CD14-positive monocyte (primary cell): ENCODE measurements at regions not wholly inside any gene's neighbourhood (a gene's known extent, or its start where the extent isn't known, plus 50 kb on each side); places are given as distances from the start of the nearest gene placed in this dataset.

ENCODE experiments used
- DNase-seq, 3 donors: peaks; one replicate each; pipeline ENCODE4 v3.0.0-alpha.2; 2011 to 2022
- H2AFZ ChIP-seq: 2 replicates; pipeline ENCODE4 v1.6.0; 2012; ENCODE audit warnings: mild to moderate bottlenecking, low read depth, low read length, inconsistent platforms; ENCODE audit not compliant: insufficient read depth, poor library complexity, severe bottlenecking
- H3K27ac ChIP-seq, 2 donors: 1 replicate in 1 of 2; 2 replicates in 1 of 2; pipeline ENCODE4 v1.5.1; 2012 to 2013; ENCODE audit warnings: low read length in 2 of 2, control low read depth in 1 of 2, inconsistent platforms in 1 of 2, low read depth in 1 of 2, mild to moderate bottlenecking in 1 of 2
- H3K27me3 ChIP-seq, 2 donors: one replicate each; pipeline versions ENCODE4 v1.6.0 to v1.6.1; 2011 to 2013; ENCODE audit warnings: low read length in 2 of 2; ENCODE audit not compliant: control insufficient read depth in 2 of 2, insufficient read depth in 2 of 2
- H3K36me3 ChIP-seq, 2 donors: replicated peaks in 1 of 2; 1 replicate in 1 of 2; 2 replicates in 1 of 2; pipeline versions ENCODE4 v1.5.1 to v1.6.1; 2012 to 2013; ENCODE audit warnings: low read length in 2 of 2, control low read depth in 1 of 2, inconsistent platforms in 1 of 2, mild to moderate bottlenecking in 1 of 2; ENCODE audit not compliant: insufficient read depth in 2 of 2, control insufficient read depth in 1 of 2
- H3K4me1 ChIP-seq, 2 donors: 1 replicate in 1 of 2; 2 replicates in 1 of 2; pipeline versions ENCODE4 v1.5.1 to v1.6.1; 2012 to 2013; ENCODE audit warnings: low read length in 2 of 2, control low read depth in 1 of 2, inconsistent platforms in 1 of 2, mild to moderate bottlenecking in 1 of 2, moderate library complexity in 1 of 2; ENCODE audit not compliant: insufficient read depth in 2 of 2, control insufficient read depth in 1 of 2
- H3K4me2 ChIP-seq: replicated peaks from 2 replicates; pipeline ENCODE3; 2012; ENCODE audit warnings: low read length, moderate library complexity, mild to moderate bottlenecking; ENCODE audit not compliant: poor library complexity, severe bottlenecking; ENCODE audit errors: extremely low read depth
- H3K4me3 ChIP-seq, 3 experiments: fragments of 200-600 bp in 1 of 3; sonication (generic) in 1 of 3; replicated peaks in 1 of 3; 1 replicate in 2 of 3; 2 replicates in 1 of 3; pipeline ENCODE4 v1.5.1; 2011 to 2013; ENCODE audit warnings: low read length in 3 of 3, mild to moderate bottlenecking in 3 of 3, control low read depth in 2 of 3, low read depth in 2 of 3, inconsistent platforms in 1 of 3, moderate library complexity in 1 of 3
- H3K79me2 ChIP-seq: 2 replicates; pipeline ENCODE4 v1.6.0; 2012; ENCODE audit warnings: mild to moderate bottlenecking, control low read depth, inconsistent platforms, low read length, moderate library complexity; ENCODE audit not compliant: insufficient read depth
- H3K9ac ChIP-seq: 2 replicates; pipeline ENCODE4 v1.6.0; 2017; ENCODE audit warnings: low read length, mild to moderate bottlenecking; ENCODE audit not compliant: insufficient read depth, poor library complexity, severe bottlenecking
- H3K9me3 ChIP-seq, 2 donors: replicated peaks in 1 of 2; 1 replicate in 1 of 2; 2 replicates in 1 of 2; pipeline versions ENCODE4 v1.5.1 to v1.6.1; 2012 to 2013; ENCODE audit warnings: low read length in 2 of 2, control low read depth in 1 of 2; ENCODE audit not compliant: control insufficient read depth in 1 of 2, insufficient read depth in 1 of 2
- H4K20me1 ChIP-seq: 2 replicates; pipeline ENCODE4 v1.6.0; 2012; ENCODE audit warnings: mild to moderate bottlenecking, low read length, control low read depth, moderate library complexity; ENCODE audit not compliant: insufficient read depth
- H3K27ac Mint-ChIP-seq, 7 donors: one replicate each; pipeline ENCODE4 v1.8.0; 2020; ENCODE audit warnings: mild to moderate bottlenecking in 7 of 7, mixed read lengths in 7 of 7, moderate library complexity in 6 of 7, inconsistent platforms in 2 of 7
- H3K27me3 Mint-ChIP-seq, 3 donors: one replicate each; pipeline ENCODE4 v1.8.0; 2021 to 2022; ENCODE audit warnings: low read depth in 3 of 3, mild to moderate bottlenecking in 3 of 3, mixed read lengths in 3 of 3, moderate library complexity in 3 of 3, inconsistent platforms in 1 of 3
- H3K36me3 Mint-ChIP-seq, 2 donors: one replicate each; pipeline ENCODE4 v1.8.0; 2020; ENCODE audit warnings: mixed read lengths in 2 of 2, inconsistent platforms in 1 of 2, mild to moderate bottlenecking in 1 of 2
- H3K4me1 Mint-ChIP-seq: one replicate; pipeline ENCODE4 v1.8.0; 2020; ENCODE audit warnings: mild to moderate bottlenecking, mixed read lengths
- H3K4me3 Mint-ChIP-seq, 2 donors: one replicate each; pipeline ENCODE4 v1.8.0; 2020; ENCODE audit warnings: mild to moderate bottlenecking in 2 of 2, mixed read lengths in 2 of 2, moderate library complexity in 1 of 2
- H3K9me3 Mint-ChIP-seq, 7 donors: one replicate each; pipeline ENCODE4 v1.8.0; 2020 to 2022; ENCODE audit warnings: mixed read lengths in 7 of 7, mild to moderate bottlenecking in 6 of 7, moderate library complexity in 6 of 7, inconsistent platforms in 2 of 7
- WGBS: methylation state at CpG from one replicate; pipeline ENCODE4 v1.1.5; 2013; ENCODE audit warnings: missing lambda C conversion rate; ENCODE audit not compliant: insufficient coverage; 5-methylcytosine and 5-hydroxymethylcytosine counted together
- intact Hi-C, 2 donors: fragments of 100-400 bp; cut with micrococcal nuclease; formaldehyde crosslinking; loops; one replicate each; pipeline versions ENCODE4 v1.15.0 to v1.15.1; 2023
- TF ChIP-seq, protein P1 (sequence below): fragments of 200-600 bp; IDR thresholded peaks from one replicate; pipeline ENCODE4 v1.8.0; 2022; ENCODE audit warnings: antibody characterized with exemption, mild to moderate bottlenecking

GRCh38 chr15:69973102-69973714 lies 124.5 kb downstream of the TLE3 start:
- Histone ChIP-seq H4K20me1 (no peaks in the 10 kb centered on the region), H3K79me2 (no peaks in the 10 kb centered on the region), H2AFZ (no peak overlapping the region), H3K27ac (no peak overlapping the region), H3K9ac (no peak overlapping the region), H3K4me2 (no peak overlapping the region), H3K4me3 (no peak overlapping the region), H3K4me1 (no peaks in the 10 kb centered on the region), H3K36me3 (no peaks in the 10 kb centered on the region), H3K9me3 (no peaks in the 10 kb centered on the region), H3K27me3 (no peaks in the 10 kb centered on the region)
- peaks cover 4 to 11% (median 11%) of the 10 kb centered on the region in 3 donors for H3K27me3 Mint-ChIP-seq
- intact Hi-C loops, result no loop called here
- H3K4me1 Mint-ChIP-seq, result no peaks in the 10 kb centered on the region
- no peak overlapping the region for H3K4me3 Mint-ChIP-seq
- peak in 1 of 3 donors; percentile 15 for DNase-seq
- TF ChIP-seq, protein P1, sequence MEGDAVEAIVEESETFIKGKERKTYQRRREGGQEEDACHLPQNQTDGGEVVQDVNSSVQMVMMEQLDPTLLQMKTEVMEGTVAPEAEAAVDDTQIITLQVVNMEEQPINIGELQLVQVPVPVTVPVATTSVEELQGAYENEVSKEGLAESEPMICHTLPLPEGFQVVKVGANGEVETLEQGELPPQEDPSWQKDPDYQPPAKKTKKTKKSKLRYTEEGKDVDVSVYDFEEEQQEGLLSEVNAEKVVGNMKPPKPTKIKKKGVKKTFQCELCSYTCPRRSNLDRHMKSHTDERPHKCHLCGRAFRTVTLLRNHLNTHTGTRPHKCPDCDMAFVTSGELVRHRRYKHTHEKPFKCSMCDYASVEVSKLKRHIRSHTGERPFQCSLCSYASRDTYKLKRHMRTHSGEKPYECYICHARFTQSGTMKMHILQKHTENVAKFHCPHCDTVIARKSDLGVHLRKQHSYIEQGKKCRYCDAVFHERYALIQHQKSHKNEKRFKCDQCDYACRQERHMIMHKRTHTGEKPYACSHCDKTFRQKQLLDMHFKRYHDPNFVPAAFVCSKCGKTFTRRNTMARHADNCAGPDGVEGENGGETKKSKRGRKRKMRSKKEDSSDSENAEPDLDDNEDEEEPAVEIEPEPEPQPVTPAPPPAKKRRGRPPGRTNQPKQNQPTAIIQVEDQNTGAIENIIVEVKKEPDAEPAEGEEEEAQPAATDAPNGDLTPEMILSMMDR, result no peak
- no peak overlapping the region for H3K27ac Mint-ChIP-seq
- 31% methylated on average over 5 of the region's 6 CpGs for WGBS
- H3K36me3 Mint-ChIP-seq, result no peaks in the 10 kb centered on the region
- H3K9me3 Mint-ChIP-seq, result no peaks in the 10 kb centered on the region

DNA sequence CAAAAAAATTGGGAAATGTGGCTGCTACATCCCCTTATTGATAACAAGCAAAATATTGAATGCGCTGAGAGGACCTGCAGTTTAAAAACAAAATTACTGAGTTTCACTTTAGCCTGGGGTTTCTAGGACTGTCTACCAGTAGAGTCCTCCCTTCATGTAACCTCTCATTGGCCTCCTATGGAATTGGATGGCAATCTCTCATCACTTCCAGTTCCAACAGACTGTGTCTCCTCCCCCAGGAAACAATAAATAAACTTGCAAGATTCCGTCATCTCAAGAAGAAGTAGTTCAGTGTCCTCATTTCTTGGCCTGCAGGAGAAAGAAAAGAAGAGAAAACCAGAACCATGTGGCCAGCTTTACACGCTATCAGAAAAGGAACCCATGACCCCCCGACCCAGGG lies 123.8 kb downstream of the TLE3 start:
- intact Hi-C loops, result no loop called here
- Histone ChIP-seq H3K36me3 (no peaks in the 10 kb centered on the region), H2AFZ (no peak overlapping the region), H3K9ac (no peak overlapping the region), H3K27me3 (no peaks in the 10 kb centered on the region), H3K79me2 (no peaks in the 10 kb centered on the region), H3K9me3 (no peaks in the 10 kb centered on the region), H3K4me3 (no peak overlapping the region), H3K4me2 (no peak overlapping the region), H3K4me1 (no peaks in the 10 kb centered on the region), H4K20me1 (no peaks in the 10 kb centered on the region), H3K27ac (no peak overlapping the region)
- Mint-ChIP-seq H3K27ac (no peak overlapping the region), H3K36me3 (no peaks in the 10 kb centered on the region), H3K27me3 (peaks cover 4 to 11% (median 9%) of the 10 kb centered on the region in 3 donors), H3K4me3 (no peak overlapping the region), H3K9me3 (no peaks in the 10 kb centered on the region), H3K4me1 (no peaks in the 10 kb centered on the region)
- no peak for DNase-seq
- 38% methylated on average over 1 of the region's 4 CpGs for WGBS
- TF ChIP-seq, protein P1, result no peak
